HepG2 (cell line): ENCODE measurements at regions not wholly inside any gene's neighbourhood (a gene's known extent, or its start where the extent isn't known, plus 50 kb on each side); places are given as distances from the start of the nearest gene placed in this dataset.

Source experiments
- ZNF780A ChIP-seq: sonication (generic); formaldehyde crosslinking; IDR thresholded peaks from 2 replicates; pipeline ENCODE4 v1.8.0; 2022; ENCODE audit warnings: mild to moderate bottlenecking, missing genetic modification reagents, moderate library complexity
- TF ChIP-seq, protein P1 (sequence below): sonication (generic); formaldehyde crosslinking; IDR thresholded peaks from 2 replicates; pipeline ENCODE4 v1.5.1; 2020; ENCODE audit warnings: mild to moderate bottlenecking, missing genetic modification reagents
- TF ChIP-seq, protein P2 (sequence below): sonication (generic); formaldehyde crosslinking; IDR thresholded peaks from 2 replicates; pipeline ENCODE4 v1.4.0; 2020; ENCODE audit warnings: missing genetic modification reagents, borderline replicate concordance

DNA sequence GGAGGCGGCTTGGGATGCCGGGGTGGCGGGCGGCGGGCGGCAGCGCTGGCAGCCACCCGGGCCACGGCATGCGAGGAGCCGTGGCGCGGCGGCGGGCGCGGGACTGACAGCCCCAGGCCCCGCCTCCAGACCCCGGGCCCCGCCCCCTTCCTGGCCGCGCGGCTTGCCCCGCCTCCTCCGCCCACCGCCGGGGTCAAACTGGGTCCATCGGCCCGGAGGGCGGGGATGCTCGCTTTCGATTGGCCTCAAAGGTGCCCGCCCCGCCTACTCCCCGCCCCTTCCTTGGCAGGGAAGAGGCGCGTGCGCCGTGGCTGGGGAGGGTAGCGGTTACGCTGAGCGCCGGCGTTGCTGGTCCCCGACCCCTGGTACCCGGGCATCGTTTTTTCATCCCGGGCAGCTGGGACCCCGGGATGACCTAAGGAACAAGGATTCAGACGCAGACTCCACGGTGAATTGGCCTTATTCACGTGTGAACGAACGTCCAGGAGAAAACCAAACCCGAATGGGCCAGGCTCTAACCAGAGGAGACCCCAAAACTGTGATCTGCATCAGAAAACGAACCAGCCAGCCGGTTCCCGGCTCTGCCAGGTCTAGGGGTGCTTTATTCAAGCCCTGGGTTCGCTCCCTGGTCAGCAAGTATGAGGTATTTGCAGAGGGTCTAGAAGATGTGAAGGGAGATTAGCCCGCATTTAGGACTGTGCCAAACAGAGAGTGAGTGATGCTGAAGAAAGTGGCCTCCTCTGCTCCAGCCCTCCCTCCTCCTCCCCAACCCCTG lies 117.2 kb upstream of the GUCA2B start (continued):
- TF ChIP-seq, protein P1, sequence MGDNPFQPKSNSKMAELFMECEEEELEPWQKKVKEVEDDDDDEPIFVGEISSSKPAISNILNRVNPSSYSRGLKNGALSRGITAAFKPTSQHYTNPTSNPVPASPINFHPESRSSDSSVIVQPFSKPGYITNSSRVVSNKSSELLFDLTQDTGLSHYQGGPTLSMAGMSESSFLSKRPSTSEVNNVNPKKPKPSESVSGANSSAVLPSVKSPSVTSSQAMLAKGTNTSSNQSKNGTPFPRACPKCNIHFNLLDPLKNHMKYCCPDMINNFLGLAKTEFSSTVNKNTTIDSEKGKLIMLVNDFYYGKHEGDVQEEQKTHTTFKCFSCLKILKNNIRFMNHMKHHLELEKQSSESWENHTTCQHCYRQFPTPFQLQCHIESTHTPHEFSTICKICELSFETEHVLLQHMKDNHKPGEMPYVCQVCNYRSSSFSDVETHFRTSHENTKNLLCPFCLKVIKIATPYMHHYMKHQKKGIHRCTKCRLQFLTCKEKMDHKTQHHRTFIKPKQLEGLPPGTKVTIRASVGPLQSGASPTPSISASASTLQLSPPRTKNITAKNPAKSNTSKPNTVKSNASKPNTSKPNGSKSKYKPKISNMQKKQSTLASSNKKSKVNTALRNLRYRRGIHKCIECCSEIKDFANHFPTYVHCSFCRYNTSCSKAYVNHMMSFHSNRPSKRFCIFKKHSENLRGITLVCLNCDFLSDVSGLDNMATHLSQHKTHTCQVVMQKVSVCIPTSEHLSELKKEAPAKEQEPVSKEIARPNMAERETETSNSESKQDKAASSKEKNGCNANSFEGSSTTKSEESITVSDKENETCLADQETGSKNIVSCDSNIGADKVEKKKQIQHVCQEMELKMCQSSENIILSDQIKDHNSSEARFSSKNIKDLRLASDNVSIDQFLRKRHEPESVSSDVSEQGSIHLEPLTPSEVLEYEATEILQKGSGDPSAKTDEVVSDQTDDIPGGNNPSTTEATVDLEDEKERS = no peak
- TF ChIP-seq, protein P2, sequence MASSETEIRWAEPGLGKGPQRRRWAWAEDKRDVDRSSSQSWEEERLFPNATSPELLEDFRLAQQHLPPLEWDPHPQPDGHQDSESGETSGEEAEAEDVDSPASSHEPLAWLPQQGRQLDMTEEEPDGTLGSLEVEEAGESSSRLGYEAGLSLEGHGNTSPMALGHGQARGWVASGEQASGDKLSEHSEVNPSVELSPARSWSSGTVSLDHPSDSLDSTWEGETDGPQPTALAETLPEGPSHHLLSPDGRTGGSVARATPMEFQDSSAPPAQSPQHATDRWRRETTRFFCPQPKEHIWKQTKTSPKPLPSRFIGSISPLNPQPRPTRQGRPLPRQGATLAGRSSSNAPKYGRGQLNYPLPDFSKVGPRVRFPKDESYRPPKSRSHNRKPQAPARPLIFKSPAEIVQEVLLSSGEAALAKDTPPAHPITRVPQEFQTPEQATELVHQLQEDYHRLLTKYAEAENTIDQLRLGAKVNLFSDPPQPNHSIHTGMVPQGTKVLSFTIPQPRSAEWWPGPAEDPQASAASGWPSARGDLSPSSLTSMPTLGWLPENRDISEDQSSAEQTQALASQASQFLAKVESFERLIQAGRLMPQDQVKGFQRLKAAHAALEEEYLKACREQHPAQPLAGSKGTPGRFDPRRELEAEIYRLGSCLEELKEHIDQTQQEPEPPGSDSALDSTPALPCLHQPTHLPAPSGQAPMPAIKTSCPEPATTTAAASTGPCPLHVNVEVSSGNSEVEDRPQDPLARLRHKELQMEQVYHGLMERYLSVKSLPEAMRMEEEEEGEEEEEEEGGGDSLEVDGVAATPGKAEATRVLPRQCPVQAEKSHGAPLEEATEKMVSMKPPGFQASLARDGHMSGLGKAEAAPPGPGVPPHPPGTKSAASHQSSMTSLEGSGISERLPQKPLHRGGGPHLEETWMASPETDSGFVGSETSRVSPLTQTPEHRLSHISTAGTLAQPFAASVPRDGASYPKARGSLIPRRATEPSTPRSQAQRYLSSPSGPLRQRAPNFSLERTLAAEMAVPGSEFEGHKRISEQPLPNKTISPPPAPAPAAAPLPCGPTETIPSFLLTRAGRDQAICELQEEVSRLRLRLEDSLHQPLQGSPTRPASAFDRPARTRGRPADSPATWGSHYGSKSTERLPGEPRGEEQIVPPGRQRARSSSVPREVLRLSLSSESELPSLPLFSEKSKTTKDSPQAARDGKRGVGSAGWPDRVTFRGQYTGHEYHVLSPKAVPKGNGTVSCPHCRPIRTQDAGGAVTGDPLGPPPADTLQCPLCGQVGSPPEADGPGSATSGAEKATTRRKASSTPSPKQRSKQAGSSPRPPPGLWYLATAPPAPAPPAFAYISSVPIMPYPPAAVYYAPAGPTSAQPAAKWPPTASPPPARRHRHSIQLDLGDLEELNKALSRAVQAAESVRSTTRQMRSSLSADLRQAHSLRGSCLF (CRISPR knock-in tag) = no peak
- no peak for TF ChIP-seq ZNF780A
